ENCODE measurements at regions not wholly inside any gene's neighbourhood (a gene's known extent, or its start where the extent isn't known, plus 50 kb on each side); places are given as distances from the start of the nearest gene placed in this dataset.

DNA sequence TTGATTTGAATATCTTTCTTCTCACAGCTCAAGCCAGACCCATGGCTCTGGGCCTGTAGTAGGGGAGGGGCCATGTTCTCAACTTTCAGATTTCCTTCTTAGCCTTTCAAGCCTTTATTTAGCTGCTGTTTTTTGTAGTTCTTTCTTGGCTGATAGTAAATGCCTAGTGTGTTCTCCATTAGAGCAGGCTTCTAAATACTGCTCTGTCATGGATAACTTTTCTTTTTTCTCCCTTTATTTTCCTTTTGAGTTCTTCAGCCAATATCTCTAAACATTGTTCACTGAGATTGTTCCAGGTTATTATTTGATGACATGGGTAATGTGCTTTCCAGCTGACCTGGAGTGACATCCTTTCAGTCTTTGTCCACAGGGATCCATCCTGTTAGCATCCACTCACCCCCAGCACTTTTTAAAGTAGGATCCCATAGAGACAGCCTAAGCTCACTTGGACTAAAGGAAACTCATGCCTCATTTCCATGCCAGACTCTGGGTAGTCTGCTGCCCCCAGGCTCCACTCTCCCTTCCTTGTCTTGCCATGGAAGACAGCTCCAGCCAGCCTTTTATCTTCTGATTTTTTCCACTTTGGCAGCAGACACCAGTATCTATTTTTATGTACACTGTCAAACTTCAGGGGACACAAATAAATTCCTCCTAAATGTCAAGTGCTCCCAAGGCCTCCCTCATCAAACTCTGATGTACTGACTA lies 645.6 kb downstream of the RNF144B start:
- TF ChIP-seq, protein P1, sequence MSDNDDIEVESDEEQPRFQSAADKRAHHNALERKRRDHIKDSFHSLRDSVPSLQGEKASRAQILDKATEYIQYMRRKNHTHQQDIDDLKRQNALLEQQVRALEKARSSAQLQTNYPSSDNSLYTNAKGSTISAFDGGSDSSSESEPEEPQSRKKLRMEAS (IDR thresholded peaks at IDR 0.05; ENCODE audit: low read depth), result no peak
- TF ChIP-seq, protein P2, sequence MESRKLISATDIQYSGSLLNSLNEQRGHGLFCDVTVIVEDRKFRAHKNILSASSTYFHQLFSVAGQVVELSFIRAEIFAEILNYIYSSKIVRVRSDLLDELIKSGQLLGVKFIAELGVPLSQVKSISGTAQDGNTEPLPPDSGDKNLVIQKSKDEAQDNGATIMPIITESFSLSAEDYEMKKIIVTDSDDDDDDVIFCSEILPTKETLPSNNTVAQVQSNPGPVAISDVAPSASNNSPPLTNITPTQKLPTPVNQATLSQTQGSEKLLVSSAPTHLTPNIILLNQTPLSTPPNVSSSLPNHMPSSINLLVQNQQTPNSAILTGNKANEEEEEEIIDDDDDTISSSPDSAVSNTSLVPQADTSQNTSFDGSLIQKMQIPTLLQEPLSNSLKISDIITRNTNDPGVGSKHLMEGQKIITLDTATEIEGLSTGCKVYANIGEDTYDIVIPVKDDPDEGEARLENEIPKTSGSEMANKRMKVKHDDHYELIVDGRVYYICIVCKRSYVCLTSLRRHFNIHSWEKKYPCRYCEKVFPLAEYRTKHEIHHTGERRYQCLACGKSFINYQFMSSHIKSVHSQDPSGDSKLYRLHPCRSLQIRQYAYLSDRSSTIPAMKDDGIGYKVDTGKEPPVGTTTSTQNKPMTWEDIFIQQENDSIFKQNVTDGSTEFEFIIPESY (IDR thresholded peaks at IDR 0.05; ENCODE audit: borderline replicate concordance, low read depth), result no peak
- TF ChIP-seq, protein P3, sequence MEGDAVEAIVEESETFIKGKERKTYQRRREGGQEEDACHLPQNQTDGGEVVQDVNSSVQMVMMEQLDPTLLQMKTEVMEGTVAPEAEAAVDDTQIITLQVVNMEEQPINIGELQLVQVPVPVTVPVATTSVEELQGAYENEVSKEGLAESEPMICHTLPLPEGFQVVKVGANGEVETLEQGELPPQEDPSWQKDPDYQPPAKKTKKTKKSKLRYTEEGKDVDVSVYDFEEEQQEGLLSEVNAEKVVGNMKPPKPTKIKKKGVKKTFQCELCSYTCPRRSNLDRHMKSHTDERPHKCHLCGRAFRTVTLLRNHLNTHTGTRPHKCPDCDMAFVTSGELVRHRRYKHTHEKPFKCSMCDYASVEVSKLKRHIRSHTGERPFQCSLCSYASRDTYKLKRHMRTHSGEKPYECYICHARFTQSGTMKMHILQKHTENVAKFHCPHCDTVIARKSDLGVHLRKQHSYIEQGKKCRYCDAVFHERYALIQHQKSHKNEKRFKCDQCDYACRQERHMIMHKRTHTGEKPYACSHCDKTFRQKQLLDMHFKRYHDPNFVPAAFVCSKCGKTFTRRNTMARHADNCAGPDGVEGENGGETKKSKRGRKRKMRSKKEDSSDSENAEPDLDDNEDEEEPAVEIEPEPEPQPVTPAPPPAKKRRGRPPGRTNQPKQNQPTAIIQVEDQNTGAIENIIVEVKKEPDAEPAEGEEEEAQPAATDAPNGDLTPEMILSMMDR (IDR thresholded peaks at IDR 0.05), result no peak
- TF ChIP-seq POLR2AphosphoS5 (IDR thresholded peaks at IDR 0.05; ENCODE audit: low read depth, low read length) (no peak), SMC3 (IDR thresholded peaks at IDR 0.05; ENCODE audit: low read depth, low read length) (no peak), GABPA (IDR thresholded peaks at IDR 0.05; ENCODE audit: low read depth) (no peak), EP300 (IDR thresholded peaks at IDR 0.05; ENCODE audit: borderline replicate concordance in 1 of 2, low read depth in 1 of 2, low read length in 1 of 2) (no peak), JUND (IDR thresholded peaks at IDR 0.05) (no peak)
- TF ChIP-seq, protein P4, sequence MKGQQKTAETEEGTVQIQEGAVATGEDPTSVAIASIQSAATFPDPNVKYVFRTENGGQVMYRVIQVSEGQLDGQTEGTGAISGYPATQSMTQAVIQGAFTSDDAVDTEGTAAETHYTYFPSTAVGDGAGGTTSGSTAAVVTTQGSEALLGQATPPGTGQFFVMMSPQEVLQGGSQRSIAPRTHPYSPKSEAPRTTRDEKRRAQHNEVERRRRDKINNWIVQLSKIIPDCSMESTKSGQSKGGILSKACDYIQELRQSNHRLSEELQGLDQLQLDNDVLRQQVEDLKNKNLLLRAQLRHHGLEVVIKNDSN (IDR thresholded peaks at IDR 0.05; ENCODE audit: borderline replicate concordance, low read depth), result no peak
